HUES48 (cell line): ENCODE measurements at regions not wholly inside any gene's neighbourhood (a gene's known extent, or its start where the extent isn't known, plus 50 kb on each side); places are given as distances from the start of the nearest gene placed in this dataset.
"Not testable (repeated sequence)": the region's sequence is repeated elsewhere in the genome, so short reads cannot be mapped to it uniquely, and the experiment has no call there.

ENCODE experiments used
- H3K27ac ChIP-seq: one replicate; pipeline ENCODE4 v1.7.0; 2013; ENCODE audit warnings: low read depth, low read length, inconsistent platforms
- H3K27me3 ChIP-seq: 2 replicates; pipeline ENCODE4 v1.6.1; 2013; ENCODE audit warnings: mild to moderate bottlenecking, low read length; ENCODE audit not compliant: control insufficient read depth, insufficient read depth
- H3K36me3 ChIP-seq: 2 replicates; pipeline ENCODE4 v1.6.1; 2013; ENCODE audit warnings: low read length; ENCODE audit not compliant: control insufficient read depth, insufficient read depth
- H3K4me1 ChIP-seq: 2 replicates; pipeline ENCODE4 v1.6.1; 2013; ENCODE audit warnings: mild to moderate bottlenecking, low read length; ENCODE audit not compliant: control insufficient read depth, insufficient read depth
- H3K4me3 ChIP-seq: 2 replicates; pipeline ENCODE4 v1.5.1; 2013; ENCODE audit warnings: mild to moderate bottlenecking, low read depth, low read length
- H3K9ac ChIP-seq: 2 replicates; pipeline ENCODE4 v1.6.1; 2013; ENCODE audit warnings: mild to moderate bottlenecking, low read depth, low read length, moderate library complexity
- H3K9me3 ChIP-seq: 2 replicates; pipeline ENCODE4 v1.6.1; 2013; ENCODE audit warnings: low read length; ENCODE audit not compliant: control insufficient read depth, insufficient read depth

DNA sequence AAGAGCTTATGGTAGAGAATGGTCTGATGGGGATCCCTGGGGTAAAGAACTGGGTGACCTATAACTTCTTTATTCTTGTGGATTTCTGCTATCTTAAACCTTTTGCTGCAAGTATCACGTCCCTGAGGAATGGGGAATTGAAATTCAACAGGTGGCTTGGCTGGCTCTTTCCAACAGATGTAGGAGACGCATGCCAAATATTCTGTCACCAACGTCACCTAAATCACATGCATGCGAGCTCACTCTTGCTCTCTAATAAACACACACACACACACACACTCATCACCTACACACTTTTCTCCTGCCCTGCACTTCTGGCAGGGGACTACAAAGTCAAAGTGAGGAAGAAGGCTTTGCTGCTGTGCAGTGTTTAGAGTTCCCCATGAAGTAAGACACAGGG, 145.8 kb upstream of the NECTIN3 start:
- Histone ChIP-seq H3K27ac (no peak overlapping the region), H3K36me3 (no peaks in the 10 kb centered on the region), H3K4me3 (no peak overlapping the region), H3K4me1 (no peaks in the 10 kb centered on the region), H3K27me3 (no peaks in the 10 kb centered on the region), H3K9ac (no peak overlapping the region), H3K9me3 (no peaks in the 10 kb centered on the region)

DNA sequence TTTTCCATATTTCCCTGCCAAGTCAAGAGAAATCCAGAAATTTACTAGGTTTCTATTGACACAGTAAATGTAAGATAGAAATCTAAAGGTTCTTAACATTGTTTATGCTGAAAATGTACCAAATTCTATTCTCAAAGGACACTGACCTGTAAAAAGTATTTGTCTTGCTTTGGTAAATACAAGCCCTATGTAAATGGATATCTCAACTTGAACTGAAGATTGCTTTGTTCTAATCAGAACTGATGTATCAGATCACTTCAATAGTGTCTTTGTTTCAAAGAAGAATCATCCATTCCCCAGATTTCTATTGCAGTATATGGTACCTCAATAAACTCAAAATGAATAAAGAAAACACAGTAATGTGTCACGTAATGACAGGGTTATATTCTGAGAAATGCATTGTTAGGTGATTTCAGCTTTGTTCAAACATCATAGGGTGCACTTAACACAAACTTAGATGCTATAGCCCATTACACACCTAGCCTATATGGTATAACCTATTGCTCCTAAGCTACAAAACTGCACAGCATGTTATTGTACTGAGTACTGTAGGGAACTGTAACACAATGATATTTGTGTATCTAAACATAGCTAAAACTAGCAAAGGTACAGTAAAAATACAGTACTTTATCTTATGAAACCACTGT, 143.5 kb upstream of the NECTIN3 start:
- no peaks in the 10 kb centered on the region for H3K9me3 ChIP-seq
- H3K9ac ChIP-seq, result no peak overlapping the region
- no peak overlapping the region for H3K4me3 ChIP-seq
- H3K27ac ChIP-seq, result no peak overlapping the region
- H3K36me3 ChIP-seq, result no peaks in the 10 kb centered on the region
- no peaks in the 10 kb centered on the region for H3K4me1 ChIP-seq
- H3K27me3 ChIP-seq, result no peaks in the 10 kb centered on the region

DNA sequence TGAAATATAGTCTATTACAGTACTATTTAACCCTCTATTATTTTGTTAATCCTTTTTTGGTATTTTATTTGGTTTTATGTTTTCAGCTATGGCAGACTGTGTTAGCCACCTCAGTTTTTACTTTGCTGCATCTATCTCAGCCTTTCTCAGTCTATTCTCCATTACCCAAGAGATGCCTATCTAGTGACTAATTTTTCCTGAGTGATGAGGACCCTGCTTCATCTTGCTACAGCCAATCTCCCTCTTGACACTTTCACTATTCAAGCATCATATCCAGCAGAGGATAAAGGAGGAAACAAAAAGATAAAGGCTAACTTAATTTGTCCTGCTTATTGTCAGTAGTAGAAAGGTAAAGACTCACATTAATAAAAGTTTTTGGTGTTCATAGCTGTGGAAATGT, 141.8 kb upstream of the NECTIN3 start:
- H3K36me3 ChIP-seq, result no peaks in the 10 kb centered on the region
- H3K27me3 ChIP-seq, result no peaks in the 10 kb centered on the region
- no peaks in the 10 kb centered on the region for H3K9me3 ChIP-seq
- no peak overlapping the region for H3K4me3 ChIP-seq
- H3K27ac ChIP-seq, result no peak overlapping the region
- H3K9ac ChIP-seq, result no peak overlapping the region
- no peaks in the 10 kb centered on the region for H3K4me1 ChIP-seq

DNA sequence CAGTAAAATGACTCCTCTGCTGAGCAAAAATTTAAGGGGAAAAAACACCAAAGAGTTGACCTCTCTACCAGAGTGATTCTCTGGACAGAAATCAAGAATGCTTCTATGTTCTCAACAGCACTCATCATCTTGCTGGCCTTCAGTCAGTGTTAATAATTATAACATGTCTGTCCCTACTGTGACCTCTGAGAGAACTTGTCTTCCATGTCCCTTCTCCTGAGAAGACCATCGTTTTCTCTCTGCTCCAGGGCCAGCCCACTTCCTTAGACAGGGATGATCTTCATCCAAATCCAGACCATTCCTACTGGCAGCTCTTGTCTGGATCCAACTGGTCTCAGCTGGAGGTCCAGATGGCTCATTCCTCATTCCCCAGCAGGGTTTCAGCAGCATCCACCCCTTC, 139.0 kb upstream of the NECTIN3 start:
- Histone ChIP-seq H3K27ac (no peak overlapping the region), H3K9me3 (no peaks in the 10 kb centered on the region), H3K27me3 (no peaks in the 10 kb centered on the region), H3K9ac (no peak overlapping the region), H3K4me1 (no peaks in the 10 kb centered on the region), H3K4me3 (no peak overlapping the region), H3K36me3 (no peaks in the 10 kb centered on the region)

DNA sequence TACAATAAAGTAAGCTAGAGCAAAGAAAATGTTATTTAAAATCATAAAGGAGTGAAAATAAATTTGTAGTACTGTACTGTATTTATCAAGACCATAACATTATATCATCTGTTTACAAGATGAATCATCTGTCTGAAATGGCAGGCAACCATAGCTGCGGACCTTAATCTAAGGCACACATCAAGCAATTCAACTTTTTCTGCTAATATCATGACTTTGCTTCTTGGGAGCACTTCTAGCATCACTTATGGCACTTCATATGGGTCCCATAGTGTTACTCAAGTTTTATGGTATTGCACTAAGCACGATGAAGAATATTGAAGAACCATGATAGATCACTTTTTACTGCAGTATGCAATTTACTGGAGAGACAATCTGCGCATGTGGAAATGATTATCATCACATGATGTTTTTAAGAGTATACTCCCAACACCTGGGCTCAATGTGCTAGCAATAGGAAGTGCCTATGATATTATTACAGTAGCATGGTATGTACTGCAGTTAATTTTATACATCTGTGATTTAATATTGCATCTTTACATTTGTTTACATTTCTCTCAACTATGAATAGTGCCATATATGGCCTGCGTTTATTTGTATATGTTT, 137.7 kb upstream of the NECTIN3 start:
- Histone ChIP-seq H3K9me3 (no peaks in the 10 kb centered on the region), H3K36me3 (no peaks in the 10 kb centered on the region), H3K27me3 (no peaks in the 10 kb centered on the region), H3K9ac (no peak overlapping the region), H3K27ac (no peak overlapping the region), H3K4me3 (no peak overlapping the region), H3K4me1 (no peaks in the 10 kb centered on the region)

DNA sequence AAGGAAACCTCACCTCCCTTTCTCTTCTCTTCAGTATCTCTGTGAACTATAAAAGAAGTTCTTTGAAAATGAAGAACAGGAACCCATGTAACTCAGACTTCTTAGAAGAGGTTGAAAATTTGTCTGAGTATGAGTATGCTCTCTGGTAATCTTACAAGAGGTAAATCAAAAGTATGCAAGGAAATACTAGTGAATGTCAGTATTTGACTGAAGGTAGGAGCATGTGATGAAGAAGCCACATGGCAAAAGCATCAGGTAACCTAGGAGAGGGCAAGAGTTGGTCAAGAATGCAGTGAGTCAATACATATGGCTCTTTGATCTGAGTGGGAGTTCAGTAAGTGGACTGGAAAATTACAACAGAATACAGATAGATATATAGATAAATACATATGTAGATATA, 133.0 kb upstream of the NECTIN3 start:
- H3K9ac ChIP-seq, result no peak overlapping the region
- H3K9me3 ChIP-seq, result no peaks in the 10 kb centered on the region
- no peaks in the 10 kb centered on the region for H3K36me3 ChIP-seq

DNA sequence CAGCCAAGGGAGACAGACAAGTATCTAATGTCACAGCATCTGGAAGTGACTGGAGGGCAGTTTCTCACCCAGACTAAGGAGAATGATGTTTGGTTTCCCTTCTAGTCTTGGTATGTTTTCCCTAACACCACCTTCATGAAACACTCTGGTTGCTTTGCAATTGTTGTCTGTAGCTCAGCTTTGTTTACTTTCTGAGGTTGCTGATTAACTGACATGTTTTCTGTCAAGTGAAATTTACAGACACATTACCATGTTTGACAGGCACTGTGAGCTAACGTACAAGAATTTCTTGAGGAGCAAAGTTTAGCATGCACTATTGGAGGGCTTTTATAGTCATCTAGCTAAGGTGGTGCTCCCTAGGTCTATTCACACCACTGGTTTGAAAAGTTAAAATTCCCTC, 131.6 kb upstream of the NECTIN3 start:
- Histone ChIP-seq H3K27ac (no peak overlapping the region), H3K36me3 (no peaks in the 10 kb centered on the region), H3K4me1 (no peaks in the 10 kb centered on the region), H3K9me3 (no peaks in the 10 kb centered on the region), H3K27me3 (no peaks in the 10 kb centered on the region), H3K4me3 (no peak overlapping the region), H3K9ac (no peak overlapping the region)

More for the DNA sequence above, 133.0 kb upstream of the NECTIN3 start:
- H3K27ac ChIP-seq, result no peak overlapping the region
- H3K4me1 ChIP-seq, result no peaks in the 10 kb centered on the region
- no peak overlapping the region for H3K4me3 ChIP-seq
- no peaks in the 10 kb centered on the region for H3K27me3 ChIP-seq

DNA sequence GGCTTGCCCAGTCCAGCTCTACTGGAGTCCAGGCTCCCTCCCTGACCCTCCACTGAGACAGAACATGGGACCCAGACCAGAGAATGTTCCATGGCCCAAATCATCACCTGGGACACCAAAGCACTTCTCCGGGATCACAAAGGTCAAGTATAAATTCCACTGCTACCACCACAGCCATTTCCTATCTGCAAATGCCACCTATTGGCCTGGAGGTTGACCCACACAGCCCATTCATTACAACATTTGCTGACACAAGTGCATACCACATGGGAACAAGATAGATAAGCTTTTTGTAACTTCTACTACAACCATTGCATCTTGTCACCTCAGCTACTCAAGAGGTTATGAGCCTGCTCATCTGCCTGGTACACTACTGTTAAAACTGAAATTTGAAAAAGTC, 126.8 kb upstream of the NECTIN3 start:
- Histone ChIP-seq H3K4me1 (no peaks in the 10 kb centered on the region), H3K9ac (no peak overlapping the region), H3K27ac (no peak overlapping the region), H3K4me3 (no peak overlapping the region), H3K9me3 (peaks cover 31% of the 10 kb centered on the region), H3K36me3 (no peaks in the 10 kb centered on the region), H3K27me3 (no peaks in the 10 kb centered on the region)

DNA sequence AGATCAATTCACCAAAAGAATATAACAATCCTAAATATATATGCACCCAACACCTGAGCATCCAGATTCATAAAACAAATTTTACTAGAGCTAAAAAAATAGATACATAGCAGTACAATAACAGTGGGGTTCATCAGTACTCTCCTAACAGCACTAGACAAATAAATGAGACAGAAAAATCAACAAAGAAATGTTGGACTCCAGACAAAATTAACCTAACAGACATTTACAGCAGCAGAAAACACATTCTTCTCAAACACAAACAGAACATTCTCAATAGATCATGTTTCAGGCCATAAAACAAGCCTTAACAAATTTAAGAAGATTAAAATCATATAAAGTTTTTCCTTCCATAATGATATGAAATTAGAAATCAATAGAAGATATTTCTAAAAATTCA, 124.8 kb upstream of the NECTIN3 start:
- H3K9me3 ChIP-seq, result peaks cover 43% of the 10 kb centered on the region
- H3K4me1 ChIP-seq, result no peaks in the 10 kb centered on the region
- H3K4me3 ChIP-seq, result no peak overlapping the region
- no peaks in the 10 kb centered on the region for H3K36me3 ChIP-seq
- no peak overlapping the region for H3K9ac ChIP-seq
- H3K27me3 ChIP-seq, result no peaks in the 10 kb centered on the region
- no peak overlapping the region for H3K27ac ChIP-seq

DNA sequence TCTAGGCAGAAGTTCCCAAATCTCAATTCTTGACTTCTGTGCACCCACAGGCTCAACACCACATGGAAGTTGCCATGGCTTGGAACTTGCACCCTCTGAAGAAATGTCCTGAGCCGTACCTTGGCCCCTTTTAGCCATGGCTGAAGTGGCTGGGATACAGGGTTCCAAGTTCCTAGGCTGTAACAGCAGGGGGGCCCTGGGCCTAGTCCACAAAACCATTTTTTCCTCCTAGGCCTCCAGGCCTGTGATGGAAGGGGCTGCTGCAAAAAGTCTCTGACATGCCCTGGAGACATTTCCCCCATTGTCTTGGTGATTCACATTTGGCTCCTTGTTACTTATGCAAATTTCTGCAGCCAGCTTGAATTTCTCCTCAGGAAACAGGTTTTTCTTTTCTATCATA, 122.4 kb upstream of the NECTIN3 start:
- not testable (repeated sequence) for H3K4me3 ChIP-seq, H3K27ac ChIP-seq, H3K36me3 ChIP-seq, H3K27me3 ChIP-seq, H3K9ac ChIP-seq, H3K4me1 ChIP-seq
- H3K9me3 ChIP-seq, result peaks cover 46% of the 10 kb centered on the region

DNA sequence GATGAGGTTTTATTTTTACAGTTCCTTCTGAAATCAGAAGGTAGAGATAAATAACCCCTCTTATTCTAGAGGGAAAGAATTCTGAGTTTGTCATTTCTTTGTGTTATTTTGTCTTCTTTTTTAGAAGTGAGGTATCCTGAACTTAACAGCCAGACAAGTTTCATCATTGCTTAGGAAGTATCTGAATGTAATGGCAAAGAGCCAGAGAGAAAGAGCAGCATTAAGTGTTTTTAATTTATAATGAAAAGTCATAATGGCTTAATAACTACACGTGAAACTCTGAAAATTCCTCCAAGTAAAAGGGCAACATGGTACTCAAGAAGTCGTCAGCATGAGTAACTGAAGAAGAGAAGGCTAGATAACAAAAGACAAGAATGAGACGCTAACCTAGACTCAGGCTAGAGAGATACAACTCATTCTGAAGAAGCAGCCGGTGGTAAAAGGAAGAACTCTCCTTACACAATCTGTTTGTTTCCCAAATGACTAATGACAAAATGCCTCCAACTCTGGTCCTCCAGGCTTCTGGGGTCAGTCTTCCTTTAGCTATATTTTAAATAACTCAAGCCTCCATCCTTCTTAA, 116.2 kb upstream of the NECTIN3 start:
- H3K27ac ChIP-seq, result no peak overlapping the region
- no peaks in the 10 kb centered on the region for H3K27me3 ChIP-seq
- peaks cover 9% of the 10 kb centered on the region for H3K9me3 ChIP-seq
- H3K4me3 ChIP-seq, result no peak overlapping the region
- no peak overlapping the region for H3K9ac ChIP-seq
- no peaks in the 10 kb centered on the region for H3K36me3 ChIP-seq
- peaks cover 6% of the 10 kb centered on the region; the same call in 1 of the 2 replicates for H3K4me1 ChIP-seq
